Stimulated activated naive CD8-positive, alpha-beta T cell treated with anti-CD3 and anti-CD28 coated beads, Interleukin-15, amount 100 ng/mL, for 72 hours (primary cell): ENCODE measurements at regions not wholly inside any gene's neighbourhood (a gene's known extent, or its start where the extent isn't known, plus 50 kb on each side); places are given as distances from the start of the nearest gene placed in this dataset.

ENCODE experiments used
- ATAC-seq: fragments of 150-1000 bp; cut with Tn5 transposase; 2 replicates; pipeline ENCODE4 v1.10.0; 2021; ENCODE audit warnings: mild to moderate bottlenecking, moderate library complexity
- DNase-seq, 2 donors: peaks; one replicate each; pipeline ENCODE4 v3.0.0; 2021 to 2022
- H3K27ac Mint-ChIP-seq, 2 donors: one replicate each; pipeline ENCODE4 v1.8.0; 2022; ENCODE audit warnings: mild to moderate bottlenecking in 2 of 2, mixed read lengths in 2 of 2, moderate library complexity in 2 of 2
- H3K27me3 Mint-ChIP-seq: one replicate; pipeline ENCODE4 v1.8.0; 2022; ENCODE audit warnings: mixed read lengths
- H3K4me1 Mint-ChIP-seq: one replicate; pipeline ENCODE4 v1.8.0; 2022; ENCODE audit warnings: mild to moderate bottlenecking, mixed read lengths
- H3K4me3 Mint-ChIP-seq, 2 donors: one replicate each; pipeline ENCODE4 v1.8.0; 2022; ENCODE audit warnings: mild to moderate bottlenecking in 2 of 2, mixed read lengths in 2 of 2, moderate library complexity in 1 of 2
- H3K9me3 Mint-ChIP-seq, 2 donors: one replicate each; pipeline ENCODE4 v1.8.0; 2022; ENCODE audit warnings: mixed read lengths in 2 of 2

DNA sequence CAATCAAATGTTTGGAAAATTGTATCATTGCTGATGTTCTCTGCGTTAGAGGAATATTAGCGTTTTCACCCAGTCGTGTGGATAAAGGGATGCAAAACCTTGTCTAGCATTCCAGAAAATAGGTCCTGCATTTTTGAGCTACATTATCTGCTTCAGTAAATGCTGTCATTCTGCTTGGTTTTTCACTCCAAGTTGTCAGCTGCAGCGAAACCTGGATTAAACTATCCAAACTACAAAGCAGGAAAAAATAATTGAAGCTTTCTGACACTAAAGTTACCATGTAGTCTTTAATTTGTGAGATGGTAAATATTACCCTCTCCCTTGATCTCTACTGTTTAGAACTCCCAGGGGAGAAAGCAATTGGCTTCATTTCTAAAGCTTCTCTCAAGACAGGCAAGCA, 1795.5 kb upstream of the PRR20A start:
- no peak for DNase-seq
- Mint-ChIP-seq H3K27me3 (no peaks in the 10 kb centered on the region), H3K9me3 (peaks cover 0 to 7% of the 10 kb centered on the region in 2 donors), H3K4me3 (no peak overlapping the region), H3K27ac (no peak overlapping the region), H3K4me1 (no peaks in the 10 kb centered on the region)
- no peak for ATAC-seq

DNA sequence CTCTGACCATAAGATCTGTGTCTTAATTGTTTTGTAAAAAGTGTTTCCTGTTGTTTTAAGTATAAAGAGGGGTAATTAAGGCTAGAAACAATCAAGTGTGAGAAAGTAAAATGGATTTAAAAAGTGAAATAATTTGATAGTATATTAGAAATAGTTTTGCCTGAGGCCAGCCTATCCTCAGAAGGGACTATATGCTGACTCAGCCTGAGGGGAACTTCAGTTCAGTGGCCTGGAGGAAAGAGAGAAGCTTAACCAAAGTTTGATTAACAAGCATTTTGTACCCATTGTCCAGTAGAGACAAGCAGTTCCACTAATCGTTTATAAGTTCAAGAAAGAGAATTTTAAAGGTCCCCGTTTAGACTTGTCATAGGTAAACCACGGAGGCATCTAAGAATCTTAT, 1793.2 kb upstream of the PRR20A start:
- Mint-ChIP-seq H3K27me3 (no peaks in the 10 kb centered on the region), H3K4me3 (no peak overlapping the region), H3K27ac (no peak overlapping the region), H3K9me3 (no peaks in the 10 kb centered on the region), H3K4me1 (no peaks in the 10 kb centered on the region)
- ATAC-seq (no peak), DNase-seq (no peak)

DNA sequence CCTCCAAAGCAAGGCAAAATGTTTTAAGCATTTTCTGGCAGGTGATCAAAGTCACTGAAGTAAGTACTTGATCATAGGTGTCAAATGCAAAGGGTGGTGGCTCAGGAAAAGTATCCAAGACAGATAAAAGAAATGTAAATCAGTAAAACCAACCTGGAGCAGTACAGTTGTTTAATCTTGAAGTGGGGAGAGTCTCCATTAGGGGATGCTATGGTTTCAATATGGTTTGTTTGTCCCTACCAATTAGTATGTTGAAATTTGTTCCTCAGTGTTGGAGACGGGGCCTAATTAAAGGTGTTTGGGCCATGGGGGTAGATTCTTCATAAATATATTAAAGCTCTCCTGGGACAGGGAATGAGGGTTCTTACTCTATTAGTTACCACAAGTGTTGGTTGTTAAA, 1781.7 kb upstream of the PRR20A start:
- Mint-ChIP-seq H3K27ac (no peak overlapping the region), H3K4me3 (no peak overlapping the region), H3K9me3 (peaks cover 5 to 9% of the 10 kb centered on the region in 2 donors), H3K4me1 (no peaks in the 10 kb centered on the region), H3K27me3 (no peaks in the 10 kb centered on the region)
- DNase-seq (no peak), ATAC-seq (no peak)

DNA sequence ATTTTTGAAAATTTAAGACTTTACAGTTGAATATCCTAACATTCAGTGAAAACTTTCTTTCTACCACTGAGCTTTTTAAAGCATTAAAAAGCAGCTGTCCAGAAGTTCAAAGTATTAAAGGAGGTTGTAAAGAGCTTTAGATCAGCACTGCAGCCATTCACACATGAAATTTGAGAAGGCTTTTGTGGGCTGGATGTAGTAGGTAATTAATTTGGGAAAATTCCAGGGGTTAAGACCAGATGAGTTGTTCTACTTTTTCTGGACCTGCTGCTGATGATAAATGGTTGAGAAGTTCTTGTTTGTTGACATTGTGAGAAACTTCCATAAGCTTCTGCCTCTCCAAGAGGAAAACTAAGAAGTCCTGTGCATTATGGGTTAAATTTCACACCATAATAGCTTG, 1779.6 kb upstream of the PRR20A start:
- DNase-seq (no peak), ATAC-seq (no peak)
- Mint-ChIP-seq H3K4me3 (no peak overlapping the region), H3K4me1 (no peaks in the 10 kb centered on the region), H3K27ac (no peak overlapping the region), H3K27me3 (no peaks in the 10 kb centered on the region), H3K9me3 (peaks cover 9 to 21% of the 10 kb centered on the region in 2 donors)

DNA sequence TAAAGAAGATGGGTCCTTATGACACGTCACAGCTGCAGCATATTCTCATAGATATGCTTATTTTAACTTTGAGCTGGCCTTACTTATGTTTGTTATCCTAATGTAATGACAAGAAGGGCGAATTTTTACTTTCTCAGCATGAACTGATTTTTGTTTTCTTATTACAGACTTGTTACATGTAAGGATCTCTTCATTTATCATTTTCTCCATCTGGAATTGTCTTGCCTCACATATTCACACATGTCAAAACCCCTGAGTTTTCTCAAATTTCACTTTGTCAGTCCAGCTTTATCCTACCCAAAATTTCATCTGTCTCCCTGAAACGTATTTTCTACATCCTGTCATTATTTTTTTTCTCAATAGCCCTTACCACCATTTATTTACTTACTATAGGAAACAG, 1774.0 kb upstream of the PRR20A start:
- no peaks in the 10 kb centered on the region for H3K27me3 Mint-ChIP-seq
- DNase-seq (no peak), ATAC-seq (no peak)
- H3K9me3 Mint-ChIP-seq = peaks cover 4 to 22% of the 10 kb centered on the region in 2 donors
- no peak overlapping the region for H3K27ac Mint-ChIP-seq
- H3K4me1 Mint-ChIP-seq = no peaks in the 10 kb centered on the region
- H3K4me3 Mint-ChIP-seq = no peak overlapping the region

DNA sequence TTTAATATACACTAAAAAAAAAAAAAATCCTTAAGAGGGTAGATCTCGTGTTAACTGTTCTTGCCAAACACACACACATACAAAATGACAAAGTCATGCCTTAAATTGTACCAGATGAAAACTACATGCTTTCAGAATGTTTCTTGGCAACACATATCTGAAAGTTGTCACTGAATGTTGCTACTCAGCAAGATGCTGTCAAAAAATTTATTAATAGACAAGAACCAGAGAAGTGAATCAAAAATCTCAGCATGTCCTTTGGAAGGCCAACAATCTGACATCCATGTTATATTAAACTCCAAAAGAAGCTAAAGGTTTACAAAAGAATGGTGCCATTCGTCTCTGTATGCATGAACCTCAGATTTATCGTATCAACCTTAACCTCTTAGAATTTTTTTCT, 1746.2 kb upstream of the PRR20A start:
- no peak for ATAC-seq
- H3K4me1 Mint-ChIP-seq = no peaks in the 10 kb centered on the region
- no peaks in the 10 kb centered on the region for H3K27me3 Mint-ChIP-seq
- no peak overlapping the region for H3K27ac Mint-ChIP-seq
- H3K4me3 Mint-ChIP-seq = no peak overlapping the region
- DNase-seq = no peak
- peaks cover 5 to 7% of the 10 kb centered on the region in 2 donors for H3K9me3 Mint-ChIP-seq

DNA sequence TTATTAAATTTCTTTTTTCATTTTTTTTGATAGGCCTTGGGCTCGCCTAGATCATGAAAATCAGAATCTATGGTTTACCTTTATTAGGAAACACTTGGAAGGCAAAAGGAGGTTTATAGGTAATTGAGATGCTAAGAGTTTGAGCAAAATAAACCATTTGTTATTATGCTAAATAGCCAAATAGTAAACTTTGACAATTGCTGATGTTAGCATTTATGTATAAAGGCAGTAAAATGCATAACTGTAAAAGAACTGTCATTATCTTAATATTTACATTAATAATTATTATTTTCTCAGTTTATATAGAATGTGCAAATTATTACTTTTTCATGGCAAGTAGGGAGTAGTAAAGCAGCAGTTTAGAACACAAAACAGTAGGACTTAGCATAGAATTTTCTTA, 1737.8 kb upstream of the PRR20A start:
- H3K9me3 Mint-ChIP-seq = peaks cover 7 to 11% of the 10 kb centered on the region in 2 donors
- no peak overlapping the region for H3K27ac Mint-ChIP-seq
- ATAC-seq (no peak), DNase-seq (no peak)
- H3K27me3 Mint-ChIP-seq = no peaks in the 10 kb centered on the region
- no peaks in the 10 kb centered on the region for H3K4me1 Mint-ChIP-seq
- no peak overlapping the region for H3K4me3 Mint-ChIP-seq

DNA sequence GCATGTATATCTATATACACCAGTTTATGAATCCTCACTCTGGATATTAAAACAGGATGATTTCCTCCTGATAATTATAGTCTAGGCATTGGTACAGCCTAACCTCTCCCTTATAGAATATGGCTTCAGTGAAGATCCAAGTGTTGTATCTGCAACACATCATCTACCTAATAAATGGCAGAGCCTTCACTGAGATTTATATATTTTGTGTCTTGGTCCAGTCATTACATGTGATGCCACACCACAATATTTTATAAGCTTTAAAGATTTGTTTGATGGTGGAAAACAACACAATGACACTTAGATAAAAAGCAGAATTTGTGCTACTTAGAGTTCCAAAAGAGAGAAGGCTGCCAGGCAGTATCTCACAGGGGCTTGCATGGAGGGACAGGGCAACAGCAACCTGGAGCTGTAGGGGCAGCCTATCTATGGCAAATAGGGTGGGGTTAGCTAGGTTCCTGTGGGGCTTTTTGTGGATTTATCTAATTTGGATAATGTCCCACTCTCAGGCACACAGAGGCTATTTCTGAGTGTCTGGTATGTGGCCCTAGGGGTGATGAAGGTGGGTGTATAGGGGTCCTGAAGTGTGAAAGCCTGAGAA, 1736.7 kb upstream of the PRR20A start:
- H3K27me3 Mint-ChIP-seq = no peaks in the 10 kb centered on the region
- H3K27ac Mint-ChIP-seq = no peak overlapping the region
- no peak for DNase-seq
- no peak overlapping the region for H3K4me3 Mint-ChIP-seq
- H3K9me3 Mint-ChIP-seq = peaks cover 7 to 11% of the 10 kb centered on the region in 2 donors
- H3K4me1 Mint-ChIP-seq = no peaks in the 10 kb centered on the region
- ATAC-seq = no peak

DNA sequence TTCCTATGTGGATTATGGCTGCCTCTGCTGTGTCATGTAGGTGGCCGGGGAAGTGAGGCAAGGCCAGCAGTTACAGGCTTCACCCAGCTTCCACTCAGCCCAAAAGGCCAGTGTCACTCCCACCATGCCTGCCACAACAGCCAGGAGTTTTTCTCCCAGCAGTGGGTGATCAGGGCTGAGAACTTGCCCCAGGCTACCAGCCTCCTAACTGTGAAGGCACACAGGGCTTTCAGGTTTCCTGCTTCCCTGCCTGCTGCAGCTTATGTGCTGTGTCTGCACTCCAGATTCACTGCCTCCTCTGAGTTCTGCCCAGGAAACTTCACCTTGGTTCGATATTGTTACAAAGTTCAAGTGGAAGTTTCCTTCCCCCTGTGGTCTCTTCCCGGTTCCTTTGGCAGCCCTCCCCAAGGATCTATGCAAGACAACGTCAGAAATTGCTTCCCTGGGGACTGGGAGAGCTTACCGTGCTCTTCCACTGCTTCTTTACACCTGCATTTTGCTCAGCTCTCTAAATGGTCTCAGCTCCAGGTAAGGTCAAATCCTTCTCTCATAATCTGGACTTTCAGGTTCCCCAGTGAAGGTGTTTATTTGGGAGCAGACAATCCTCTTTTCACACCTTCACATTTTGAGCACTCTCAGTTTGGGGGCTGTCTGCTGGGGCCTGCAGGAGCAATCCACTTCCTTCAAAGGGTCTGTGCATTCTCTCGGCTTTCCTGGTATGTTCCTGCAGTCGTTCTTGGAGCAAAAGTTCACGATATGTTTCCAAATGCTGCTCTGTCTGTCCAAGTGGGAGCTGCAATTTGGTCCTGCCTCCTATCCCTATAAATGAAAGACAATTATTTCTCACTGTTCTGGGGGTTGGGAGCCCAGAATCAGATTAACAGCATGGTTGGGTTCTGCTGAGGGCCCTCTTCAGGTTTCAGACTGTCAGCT, 1730.1 kb upstream of the PRR20A start:
- Mint-ChIP-seq H3K27ac (no peak overlapping the region), H3K4me3 (no peak overlapping the region), H3K9me3 (peaks cover 0 to 22% of the 10 kb centered on the region in 2 donors), H3K27me3 (no peaks in the 10 kb centered on the region), H3K4me1 (no peaks in the 10 kb centered on the region)
- no peak for ATAC-seq
- no peak for DNase-seq

DNA sequence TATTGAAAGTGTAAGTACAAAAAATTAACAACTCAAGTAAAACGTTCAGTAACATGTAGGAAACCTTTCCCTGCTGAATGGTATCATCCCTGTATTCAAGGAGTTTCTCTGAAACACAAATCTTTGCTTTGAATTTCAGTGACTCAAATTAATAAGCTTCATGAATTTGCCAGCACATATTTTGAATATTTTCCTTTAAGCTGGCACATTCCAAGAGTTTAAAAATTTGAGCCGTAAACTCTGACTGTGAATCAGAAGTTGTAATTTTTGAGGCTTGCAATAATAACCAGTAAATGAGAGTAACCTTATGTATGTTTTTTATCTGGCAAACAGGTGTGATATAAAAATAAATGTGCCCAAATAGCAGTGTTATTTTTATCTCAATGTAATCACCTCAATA, 1722.6 kb upstream of the PRR20A start:
- no peak for ATAC-seq
- H3K27me3 Mint-ChIP-seq = no peaks in the 10 kb centered on the region
- no peak overlapping the region for H3K27ac Mint-ChIP-seq
- no peak for DNase-seq
- no peak overlapping the region for H3K4me3 Mint-ChIP-seq
- no peaks in the 10 kb centered on the region for H3K4me1 Mint-ChIP-seq
- H3K9me3 Mint-ChIP-seq = peaks cover 0 to 11% of the 10 kb centered on the region in 2 donors

DNA sequence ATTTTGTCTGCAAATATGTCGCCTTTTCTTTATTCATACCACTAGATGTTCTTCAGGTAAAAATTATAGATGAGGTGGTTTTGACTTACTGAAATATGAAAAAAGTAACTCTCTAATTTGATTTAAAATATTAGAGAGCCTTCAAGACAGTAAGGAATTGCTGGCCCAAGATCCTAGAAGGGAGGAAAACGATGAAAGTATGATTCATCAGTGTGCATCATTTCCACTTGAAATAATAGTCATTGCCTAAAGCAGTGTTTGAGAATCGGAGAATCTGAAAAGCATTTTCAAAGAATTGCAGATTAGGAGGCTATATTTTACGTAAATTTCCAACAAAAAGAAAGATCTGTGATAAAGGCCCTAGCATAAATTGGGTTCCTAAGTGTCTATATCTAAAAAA, 1707.9 kb upstream of the PRR20A start:
- DNase-seq (no peak), ATAC-seq (no peak)
- H3K9me3 Mint-ChIP-seq = peaks cover 6 to 19% of the 10 kb centered on the region in 2 donors
- H3K4me1 Mint-ChIP-seq = no peaks in the 10 kb centered on the region
- no peak overlapping the region for H3K4me3 Mint-ChIP-seq
- H3K27me3 Mint-ChIP-seq = no peaks in the 10 kb centered on the region
- no peak overlapping the region for H3K27ac Mint-ChIP-seq

DNA sequence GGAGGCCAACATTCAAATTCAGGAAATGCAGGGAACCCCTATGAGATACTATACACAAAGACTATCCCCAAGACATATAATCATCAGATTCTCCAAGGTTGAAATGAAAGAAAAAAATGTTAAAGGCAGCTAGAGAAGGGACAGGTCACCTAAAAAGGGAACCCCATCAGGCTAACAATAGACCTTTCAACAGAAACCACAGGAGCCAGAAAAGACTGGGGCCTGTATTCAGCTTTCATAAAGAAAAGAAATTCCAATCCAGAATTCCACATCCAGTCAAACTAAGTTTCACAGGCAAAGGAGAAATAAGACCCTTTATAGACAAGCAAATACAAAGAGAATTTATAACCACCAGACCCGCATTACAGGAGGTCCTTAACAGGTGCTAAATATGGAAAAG, 1703.6 kb upstream of the PRR20A start:
- ATAC-seq = no peak
- Mint-ChIP-seq H3K27ac (no peak overlapping the region), H3K27me3 (no peaks in the 10 kb centered on the region), H3K9me3 (peaks cover 16 to 30% of the 10 kb centered on the region in 2 donors), H3K4me1 (no peaks in the 10 kb centered on the region), H3K4me3 (no peak overlapping the region)
- no peak for DNase-seq

DNA sequence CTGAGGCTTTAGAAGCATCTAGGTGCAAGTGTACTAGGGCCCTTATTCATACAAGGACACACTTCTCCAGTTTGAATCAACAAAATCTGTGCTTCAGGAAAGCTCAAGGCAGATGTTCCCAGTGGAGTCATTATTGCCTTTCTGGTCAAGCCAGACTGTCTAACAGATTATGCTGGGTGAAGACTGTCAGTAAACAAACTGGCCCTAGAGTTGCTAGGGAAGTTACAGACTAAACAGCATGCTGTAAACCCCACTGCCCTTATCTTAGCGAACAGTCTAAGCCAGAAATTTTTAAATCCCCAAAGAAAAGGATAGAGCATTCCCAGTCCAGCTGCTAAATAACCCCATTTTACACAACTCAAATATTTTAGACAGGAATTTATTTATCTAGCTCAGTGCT, 1701.3 kb upstream of the PRR20A start:
- Mint-ChIP-seq H3K4me1 (no peaks in the 10 kb centered on the region), H3K9me3 (peaks cover 19 to 28% of the 10 kb centered on the region in 2 donors), H3K27ac (no peak overlapping the region), H3K27me3 (no peaks in the 10 kb centered on the region), H3K4me3 (no peak overlapping the region)
- ATAC-seq (no peak), DNase-seq (no peak)

DNA sequence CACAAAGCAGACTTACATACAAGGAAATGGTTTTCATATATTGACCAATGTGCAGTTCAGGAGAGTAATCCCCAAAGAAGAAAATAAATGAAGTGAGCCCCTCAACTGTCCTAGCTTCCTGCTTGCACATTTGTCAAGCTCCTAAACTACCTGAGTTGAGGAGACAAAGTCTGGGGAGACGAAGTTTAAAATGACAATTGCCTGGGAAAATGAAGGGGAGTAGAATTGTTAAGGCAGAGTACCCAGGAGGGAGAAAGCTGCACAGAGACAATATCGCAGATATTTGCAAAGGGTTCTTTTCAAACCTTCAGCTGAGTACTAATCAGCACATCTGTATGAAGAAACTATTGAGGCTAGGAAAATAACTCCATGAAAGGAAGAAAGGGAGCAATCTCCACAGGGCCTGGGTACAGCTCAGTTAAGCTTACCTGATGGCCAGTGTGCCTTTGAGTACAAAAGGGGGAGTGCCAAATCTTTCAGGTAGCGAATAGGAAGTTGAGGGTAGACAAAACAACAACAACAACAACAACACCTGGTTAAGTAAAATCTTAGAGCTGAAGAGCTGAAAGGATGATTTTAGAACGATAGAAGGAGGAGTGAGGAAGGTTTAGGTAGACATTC, 1700.1 kb upstream of the PRR20A start:
- no peaks in the 10 kb centered on the region for H3K4me1 Mint-ChIP-seq
- no peak overlapping the region for H3K4me3 Mint-ChIP-seq
- peaks cover 15 to 23% of the 10 kb centered on the region in 2 donors for H3K9me3 Mint-ChIP-seq
- DNase-seq (no peak), ATAC-seq (no peak)
- H3K27ac Mint-ChIP-seq = no peak overlapping the region
- H3K27me3 Mint-ChIP-seq = no peaks in the 10 kb centered on the region

DNA sequence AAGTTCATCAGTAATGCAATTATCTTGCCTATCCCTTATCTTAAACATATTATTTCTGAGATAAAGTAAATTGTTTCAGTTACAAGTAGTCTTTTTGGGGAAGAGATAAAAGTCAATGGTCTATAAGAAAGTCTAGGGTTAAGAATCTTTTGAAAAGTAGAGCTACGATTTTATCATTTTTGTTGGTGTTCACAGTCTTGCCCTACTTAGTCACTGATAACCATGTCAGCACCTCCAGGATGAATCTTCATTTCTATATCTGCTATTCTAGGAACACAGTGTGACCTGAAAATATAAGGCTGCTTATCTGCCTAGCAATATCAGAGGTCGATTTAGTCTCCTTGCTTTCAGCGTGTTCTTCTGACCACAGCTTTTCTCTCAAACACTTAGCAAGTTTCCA, 1676.5 kb upstream of the PRR20A start:
- H3K27ac Mint-ChIP-seq = no peak overlapping the region
- peaks cover 6 to 13% of the 10 kb centered on the region in 2 donors for H3K9me3 Mint-ChIP-seq
- no peak for ATAC-seq
- no peak overlapping the region for H3K4me3 Mint-ChIP-seq
- no peaks in the 10 kb centered on the region for H3K27me3 Mint-ChIP-seq
- no peak for DNase-seq
- no peaks in the 10 kb centered on the region for H3K4me1 Mint-ChIP-seq

DNA sequence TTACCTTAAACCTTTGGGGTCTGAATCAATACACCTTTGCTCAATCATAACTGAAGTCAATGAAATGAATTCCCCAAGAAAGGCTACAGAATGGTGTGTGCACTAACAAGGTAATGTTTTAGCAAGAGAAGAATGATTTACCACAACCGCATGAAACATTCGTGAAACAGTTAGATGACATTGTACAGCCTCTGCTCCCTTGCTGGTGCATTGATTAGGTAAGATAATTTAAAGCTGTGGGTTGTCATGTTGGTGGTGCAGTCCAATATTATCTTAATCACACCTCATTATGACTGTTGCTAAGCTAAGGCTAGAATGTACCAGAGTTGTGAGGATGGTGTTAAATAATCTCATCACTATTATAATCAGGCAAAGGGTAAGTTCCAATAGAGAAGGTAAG, 1673.2 kb upstream of the PRR20A start:
- ATAC-seq = no peak
- Mint-ChIP-seq H3K9me3 (peaks cover 6 to 14% of the 10 kb centered on the region in 2 donors), H3K27me3 (no peaks in the 10 kb centered on the region), H3K4me3 (no peak overlapping the region), H3K4me1 (no peaks in the 10 kb centered on the region), H3K27ac (no peak overlapping the region)
- no peak for DNase-seq
